GM23338 (cell line): ENCODE measurements at regions not wholly inside any gene's neighbourhood (a gene's known extent, or its start where the extent isn't known, plus 50 kb on each side); places are given as distances from the start of the nearest gene placed in this dataset.

Experiments
- ATAC-seq: fragments of 200-7000 bp; cut with Tn5 transposase; 3 replicates; pipeline ENCODE4 v1.9.1; 2020
- DNase-seq: peaks from one replicate; pipeline ENCODE4 v3.0.0-alpha.2; 2015; ENCODE audit warnings: low spot score
- H2AFZ ChIP-seq: fragments of 200-600 bp; sonication (generic); 2 replicates; pipeline ENCODE4 v1.8.0; 2016; ENCODE audit warnings: antibody characterized with exemption, mild to moderate bottlenecking, moderate library complexity
- H3F3A ChIP-seq: fragments of 200-600 bp; sonication (generic); replicated peaks from 2 replicates; pipeline ENCODE4 v1.8.0; 2017; ENCODE audit warnings: antibody characterized with exemption, mixed run types, low read depth
- H3K27ac ChIP-seq: fragments of 200-600 bp; sonication (generic); 2 replicates; pipeline ENCODE4 v1.6.1; 2016; ENCODE audit warnings: low read depth
- H3K27me3 ChIP-seq: fragments of 200-600 bp; sonication (generic); 2 replicates; pipeline ENCODE4 v1.8.0; 2016; ENCODE audit warnings: mild to moderate bottlenecking, mixed run types, moderate library complexity; ENCODE audit not compliant: insufficient read depth
- H3K36me3 ChIP-seq: fragments of 200-600 bp; sonication (generic); 2 replicates; pipeline ENCODE4 v1.8.0; 2016; ENCODE audit warnings: mild to moderate bottlenecking; ENCODE audit not compliant: insufficient read depth
- H3K4me1 ChIP-seq: fragments of 200-600 bp; sonication (generic); 2 replicates; pipeline ENCODE4 v1.8.0; 2016; ENCODE audit warnings: mild to moderate bottlenecking, moderate library complexity; ENCODE audit not compliant: insufficient read depth
- H3K4me2 ChIP-seq: fragments of 200-600 bp; sonication (generic); 2 replicates; pipeline ENCODE4 v1.7.1; 2017; ENCODE audit warnings: mixed run types
- H3K4me3 ChIP-seq: fragments of 200-600 bp; sonication (generic); 2 replicates; pipeline ENCODE4 v1.6.1; 2016; ENCODE audit warnings: mixed run types
- H3K79me2 ChIP-seq: fragments of 200-600 bp; sonication (generic); replicated peaks from 2 replicates; pipeline ENCODE4 v1.8.0; 2017; ENCODE audit warnings: mild to moderate bottlenecking; ENCODE audit not compliant: insufficient read depth
- H3K9me2 ChIP-seq: fragments of 200-600 bp; sonication (generic); 2 replicates; pipeline ENCODE4 v1.8.0; 2017; ENCODE audit not compliant: insufficient read depth
- H4K20me1 ChIP-seq: fragments of 200-600 bp; sonication (generic); replicated peaks from 2 replicates; pipeline ENCODE4 v1.8.0; 2017; ENCODE audit warnings: mild to moderate bottlenecking; ENCODE audit not compliant: insufficient read depth
- H3K27ac Mint-ChIP-seq: 2 replicates; pipeline ENCODE4 v1.8.0; 2020; ENCODE audit warnings: inconsistent platforms, mild to moderate bottlenecking, moderate library complexity, mixed read lengths
- H3K27me3 Mint-ChIP-seq: 3 replicates; pipeline ENCODE4 v1.8.0; 2022; ENCODE audit warnings: low read depth, mild to moderate bottlenecking, moderate library complexity, mixed read lengths, inconsistent platforms; ENCODE audit not compliant: insufficient read depth, poor library complexity
- H3K36me3 Mint-ChIP-seq: 3 replicates; pipeline ENCODE4 v1.8.0; 2021; ENCODE audit warnings: low read depth, mild to moderate bottlenecking, inconsistent platforms, moderate library complexity, mixed read lengths
- H3K4me1 Mint-ChIP-seq: 3 replicates; pipeline ENCODE4 v1.8.0; 2020; ENCODE audit warnings: mild to moderate bottlenecking, inconsistent platforms, mixed read lengths
- H3K4me3 Mint-ChIP-seq: 3 replicates; pipeline ENCODE4 v1.8.0; 2021; ENCODE audit warnings: moderate library complexity, mild to moderate bottlenecking, inconsistent platforms, mixed read lengths
- H3K9me3 Mint-ChIP-seq: 3 replicates; pipeline ENCODE4 v1.8.0; 2020; ENCODE audit warnings: moderate library complexity, mild to moderate bottlenecking, inconsistent platforms, mixed read lengths
- CREB1 ChIP-seq: fragments of 250-450 bp; sonication (Bioruptor Pico); IDR thresholded peaks from 2 replicates; pipeline ENCODE4 v1.5.0; 2020; ENCODE audit warnings: low read depth, mild to moderate bottlenecking, moderate library complexity
- EZH2 ChIP-seq: fragments of 200-600 bp; sonication (generic); IDR thresholded peaks from one replicate; pipeline ENCODE4 v1.8.0; 2017; ENCODE audit warnings: antibody characterized with exemption, mild to moderate bottlenecking, low read depth; ENCODE audit not compliant: unreplicated experiment
- NANOG ChIP-seq: IDR thresholded peaks from 2 replicates; pipeline ENCODE4 v1.6.1; 2016; ENCODE audit warnings: antibody characterized with exemption, borderline replicate concordance
- POLR2AphosphoS5 ChIP-seq: IDR thresholded peaks from 2 replicates; pipeline ENCODE4 v1.6.1; 2016; ENCODE audit warnings: antibody characterized with exemption, low read depth
- REST ChIP-seq: IDR thresholded peaks from one replicate; pipeline ENCODE4 v1.6.1; 2018; ENCODE audit warnings: antibody characterized with exemption; ENCODE audit not compliant: unreplicated experiment
- STAT1 ChIP-seq: IDR thresholded peaks from one replicate; pipeline ENCODE4 v1.6.1; 2016; ENCODE audit warnings: antibody characterized with exemption; ENCODE audit not compliant: unreplicated experiment
- ZNF114 ChIP-seq: fragments of 250-450 bp; sonication (Bioruptor Pico); IDR thresholded peaks from 2 replicates; pipeline ENCODE4 v1.5.0; 2020; ENCODE audit warnings: mild to moderate bottlenecking, moderate library complexity
- ZNF331 ChIP-seq: fragments of 250-450 bp; sonication (Bioruptor Pico); IDR thresholded peaks from 2 replicates; pipeline ENCODE4 v1.5.0; 2020; ENCODE audit warnings: low read depth, mild to moderate bottlenecking, moderate library complexity
- ZNF462 ChIP-seq: fragments of 250-450 bp; sonication (Bioruptor Pico); IDR thresholded peaks from 2 replicates; pipeline ENCODE4 v1.5.0; 2020; ENCODE audit warnings: mild to moderate bottlenecking, moderate library complexity
- TF ChIP-seq, protein P1 (sequence below), 2 experiments: fragments of 200-600 bp in 1 of 2; sonication (generic) in 1 of 2; conservative IDR thresholded peaks; 2 replicates each; pipeline versions ENCODE4 v1.5.1 to v1.6.1; 2016 to 2017; ENCODE audit warnings: antibody characterized with exemption in 2 of 2, low read depth in 2 of 2, mild to moderate bottlenecking in 2 of 2, moderate library complexity in 1 of 2

- no peaks in the 10 kb centered on the region for H3K27me3 Mint-ChIP-seq
- no peaks in the 10 kb centered on the region for H3F3A ChIP-seq
- H3K9me2 ChIP-seq = 0 out of 2 replicates have a peak, but pooled peaks cover 6% of the 10 kb centered on the region
- H3K27ac ChIP-seq = no peak overlapping the region
- no peak for DNase-seq
- peaks cover 9% of the 10 kb centered on the region; the same call in 2 of the 3 replicates for H3K4me1 Mint-ChIP-seq
- H3K4me3 Mint-ChIP-seq = no peak overlapping the region
- H3K36me3 Mint-ChIP-seq = no peaks in the 10 kb centered on the region; the same call in 2 of the 3 replicates
- no peak overlapping the region for H3K4me2 ChIP-seq
- H3K36me3 ChIP-seq = no peaks in the 10 kb centered on the region
- H3K9me3 Mint-ChIP-seq = no peaks in the 10 kb centered on the region
- H3K27ac Mint-ChIP-seq = no peak overlapping the region
- H3K4me3 ChIP-seq = no peak overlapping the region
- no peaks in the 10 kb centered on the region for H3K27me3 ChIP-seq
- no peak overlapping the region for H2AFZ ChIP-seq
- TF ChIP-seq NANOG (no peak), EZH2 (no peak), ZNF462 (no peak), CREB1 (no peak), POLR2AphosphoS5 (no peak), ZNF331 (CRISPR knock-in tag) (no peak), ZNF114 (CRISPR knock-in tag) (no peak), STAT1 (no peak), REST (no peak)
- TF ChIP-seq, protein P1, sequence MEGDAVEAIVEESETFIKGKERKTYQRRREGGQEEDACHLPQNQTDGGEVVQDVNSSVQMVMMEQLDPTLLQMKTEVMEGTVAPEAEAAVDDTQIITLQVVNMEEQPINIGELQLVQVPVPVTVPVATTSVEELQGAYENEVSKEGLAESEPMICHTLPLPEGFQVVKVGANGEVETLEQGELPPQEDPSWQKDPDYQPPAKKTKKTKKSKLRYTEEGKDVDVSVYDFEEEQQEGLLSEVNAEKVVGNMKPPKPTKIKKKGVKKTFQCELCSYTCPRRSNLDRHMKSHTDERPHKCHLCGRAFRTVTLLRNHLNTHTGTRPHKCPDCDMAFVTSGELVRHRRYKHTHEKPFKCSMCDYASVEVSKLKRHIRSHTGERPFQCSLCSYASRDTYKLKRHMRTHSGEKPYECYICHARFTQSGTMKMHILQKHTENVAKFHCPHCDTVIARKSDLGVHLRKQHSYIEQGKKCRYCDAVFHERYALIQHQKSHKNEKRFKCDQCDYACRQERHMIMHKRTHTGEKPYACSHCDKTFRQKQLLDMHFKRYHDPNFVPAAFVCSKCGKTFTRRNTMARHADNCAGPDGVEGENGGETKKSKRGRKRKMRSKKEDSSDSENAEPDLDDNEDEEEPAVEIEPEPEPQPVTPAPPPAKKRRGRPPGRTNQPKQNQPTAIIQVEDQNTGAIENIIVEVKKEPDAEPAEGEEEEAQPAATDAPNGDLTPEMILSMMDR (conservative IDR thresholded peaks at IDR 0.05; ENCODE audit: low read depth in 2 of 2) = no peak
- ATAC-seq = no peak
- no peaks in the 10 kb centered on the region for H4K20me1 ChIP-seq
- no peaks in the 10 kb centered on the region for H3K79me2 ChIP-seq
- H3K4me1 ChIP-seq = peaks cover 8% of the 10 kb centered on the region; the same call in 1 of the 2 replicates
Observed at GRCh38 chr5:56434986-56435385, 201.9 kb upstream of the ANKRD55 start.
